Stimulated activated CD4-positive, alpha-beta T cell treated with anti-CD3 and anti-CD28 coated beads, Interleukin-12 subunit alpha, Interleukin-12 subunit beta, amount 100 ng/mL, for 4 hours (primary cell): ENCODE measurements at regions not wholly inside any gene's neighbourhood (a gene's known extent, or its start where the extent isn't known, plus 50 kb on each side); places are given as distances from the start of the nearest gene placed in this dataset.

Experiments used
- DNase-seq: peaks from one replicate; pipeline ENCODE4 v3.0.0-alpha.2; 2020

DNA sequence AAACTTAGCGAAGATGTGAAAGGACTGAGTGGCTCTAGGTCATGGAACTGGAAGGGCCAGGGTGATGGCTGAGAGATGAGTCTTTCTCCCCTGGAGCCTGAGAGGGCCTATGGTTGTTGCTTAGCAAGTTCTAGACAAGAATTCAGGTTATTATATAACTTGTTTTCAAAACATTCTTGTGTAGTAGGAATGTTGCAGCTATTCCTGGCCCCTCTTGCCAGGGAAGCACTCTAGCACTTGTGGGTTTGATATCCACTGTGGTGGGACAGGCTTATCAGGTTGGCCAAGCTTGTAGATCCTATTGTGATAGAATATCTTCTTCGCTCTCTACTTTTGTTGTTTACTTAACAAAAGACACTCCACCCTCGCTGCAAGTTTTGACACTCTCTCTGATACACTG lies 211.8 kb upstream of the CITED2 start:
- no peak for DNase-seq

DNA sequence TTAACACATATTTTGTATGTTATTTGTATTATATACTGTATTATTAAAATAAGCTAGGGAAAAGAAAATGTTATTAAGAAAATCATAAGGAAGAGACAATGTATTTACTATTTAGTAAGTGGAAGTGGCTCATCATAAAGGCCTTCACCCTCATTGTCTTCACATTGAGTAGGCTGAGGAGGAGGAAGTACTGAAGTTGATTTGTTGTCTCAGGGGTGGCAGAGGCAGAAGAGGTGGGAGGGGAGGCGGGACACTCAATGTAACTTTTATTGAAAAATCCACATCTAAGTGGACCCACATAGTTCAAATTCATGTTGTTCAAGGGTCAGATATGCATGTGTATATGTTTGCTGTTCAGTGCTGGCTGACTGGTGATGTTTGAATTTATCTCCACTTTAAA lies 210.2 kb upstream of the CITED2 start:
- DNase-seq: no peak

DNA sequence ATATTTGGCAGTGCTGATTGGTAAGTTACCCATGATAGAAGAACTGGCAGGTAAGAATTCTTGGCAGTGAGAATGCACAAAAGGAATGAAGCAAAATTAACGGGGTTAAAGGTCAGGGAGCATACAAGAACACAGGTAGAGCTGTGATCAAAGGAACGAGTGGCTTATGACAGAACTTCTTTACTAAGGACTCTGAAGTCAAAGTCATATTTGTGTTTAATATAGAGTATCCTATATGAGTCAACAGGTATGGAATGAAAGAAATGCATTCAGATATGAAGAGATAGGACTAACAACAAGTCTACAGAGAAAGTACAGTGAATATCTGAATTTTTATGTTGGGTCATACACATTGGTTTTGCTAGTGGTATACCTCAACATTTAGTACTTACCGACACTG lies 209.0 kb upstream of the CITED2 start:
- no peak for DNase-seq

DNA sequence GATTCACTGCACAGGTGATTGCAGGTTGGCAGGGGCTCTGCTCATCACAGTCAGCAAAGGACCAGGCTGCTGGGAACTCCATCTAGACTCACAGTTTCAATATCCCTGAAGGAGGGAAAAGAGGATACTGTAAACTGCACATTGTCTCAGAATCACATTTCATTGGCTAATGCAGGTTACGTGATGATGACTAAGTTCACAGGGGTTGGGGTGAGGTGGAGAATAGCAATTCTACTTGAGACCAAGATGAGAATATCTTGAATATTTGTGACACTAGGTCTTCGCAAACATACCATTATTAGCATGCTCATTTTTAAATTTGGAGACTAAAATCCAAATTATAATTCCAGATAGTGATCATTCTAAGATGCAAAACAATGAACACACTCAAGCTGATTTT lies 208.5 kb upstream of the CITED2 start:
- DNase-seq: no peak

DNA sequence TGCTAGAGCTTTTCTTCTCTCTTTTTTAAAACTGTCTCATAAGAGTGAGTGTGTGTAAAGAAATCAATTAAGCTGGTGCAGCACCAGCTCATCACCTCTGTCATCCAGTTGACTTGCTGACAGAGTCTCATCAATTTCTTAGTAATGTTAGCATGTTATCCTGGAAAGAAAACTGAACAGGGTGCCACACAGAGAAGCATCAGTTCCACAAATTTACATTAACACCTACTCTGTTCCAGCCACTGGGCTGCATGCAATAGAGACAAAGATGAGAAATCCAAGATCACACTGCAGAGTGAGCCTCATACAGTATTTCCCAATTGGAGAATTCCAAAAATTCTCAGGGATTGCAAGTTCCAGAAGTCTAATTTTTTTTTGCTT lies 207.0 kb upstream of the CITED2 start:
- DNase-seq: no peak

DNA sequence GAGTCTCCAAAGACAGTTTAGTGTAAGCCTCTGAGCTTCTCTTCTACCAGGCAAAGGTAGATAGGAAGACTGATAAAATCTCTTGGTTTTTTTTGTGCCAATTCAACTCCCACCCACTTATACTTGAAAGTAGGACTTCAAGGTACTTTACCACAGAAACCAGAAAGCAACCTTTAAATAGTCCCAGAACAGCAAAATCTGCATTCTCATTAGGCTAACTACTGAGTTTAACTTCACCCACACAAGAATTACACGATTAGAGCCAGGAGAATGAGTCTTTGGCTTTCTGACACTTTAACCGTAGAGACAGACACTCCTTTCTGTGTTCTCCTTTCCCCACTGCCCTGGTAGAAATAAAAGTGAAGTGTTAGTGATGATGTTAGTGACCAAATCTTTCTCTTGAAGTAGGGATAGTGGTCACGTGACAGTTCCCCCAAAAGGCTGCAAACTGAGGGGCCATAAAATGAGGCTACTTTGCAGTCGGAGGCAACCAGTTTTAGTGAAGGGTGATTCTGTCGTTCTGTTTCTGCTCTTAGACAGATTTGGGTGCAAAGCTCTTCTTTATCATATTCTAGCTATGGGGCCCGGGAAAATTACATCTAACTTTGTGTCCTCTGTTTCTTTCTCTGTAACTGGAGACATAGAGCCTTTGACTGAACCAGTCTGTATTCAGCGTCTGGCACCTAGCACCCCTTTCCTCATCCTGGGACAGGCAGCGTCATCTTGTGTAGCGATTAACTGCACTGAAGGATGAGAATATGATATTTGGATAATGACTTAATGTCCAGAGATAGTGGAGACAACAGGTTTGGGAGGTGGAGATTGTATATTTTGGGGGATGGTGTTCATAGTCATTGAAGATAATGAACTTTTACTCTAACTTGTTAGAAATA lies 206.4 kb upstream of the CITED2 start:
- DNase-seq: no peak

DNA sequence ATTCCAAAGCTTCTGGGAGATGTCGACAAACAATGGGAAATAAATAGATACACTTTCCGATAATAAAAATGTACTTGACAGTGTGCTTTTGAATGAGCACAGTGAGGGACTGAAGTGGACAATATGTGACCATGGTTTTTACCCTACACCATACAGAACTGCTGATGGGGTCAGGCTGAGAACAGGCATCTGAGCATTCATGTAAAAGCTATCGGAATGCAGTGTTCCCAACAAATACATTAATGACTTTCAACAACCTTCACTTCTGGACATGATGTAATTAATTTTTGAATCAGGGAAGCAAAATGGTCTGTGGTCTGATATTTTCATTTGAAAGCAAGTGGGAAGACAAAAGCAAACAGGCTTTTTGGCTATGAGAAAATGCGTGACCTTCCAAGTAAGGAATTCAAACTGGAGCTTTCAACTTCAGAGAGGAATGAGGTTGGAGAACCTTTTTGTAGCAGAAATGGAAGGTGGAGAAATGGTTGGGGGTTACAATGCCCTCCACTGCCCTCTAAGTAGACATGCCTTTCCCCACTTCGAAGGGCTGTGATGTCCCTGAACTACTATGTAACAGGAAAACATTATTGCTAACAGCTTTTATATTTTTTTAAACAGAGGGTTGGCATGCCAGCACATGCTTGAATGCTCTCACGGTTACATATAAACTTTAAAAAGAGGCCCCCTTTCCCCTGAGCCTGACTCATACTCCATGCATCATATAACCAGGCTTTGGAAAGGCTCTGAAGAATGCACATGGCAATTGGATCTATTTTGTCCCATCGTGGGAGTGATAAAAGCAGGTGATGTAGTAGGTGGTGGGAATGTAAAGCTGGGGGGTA lies 203.5 kb upstream of the CITED2 start:
- DNase-seq: no peak

DNA sequence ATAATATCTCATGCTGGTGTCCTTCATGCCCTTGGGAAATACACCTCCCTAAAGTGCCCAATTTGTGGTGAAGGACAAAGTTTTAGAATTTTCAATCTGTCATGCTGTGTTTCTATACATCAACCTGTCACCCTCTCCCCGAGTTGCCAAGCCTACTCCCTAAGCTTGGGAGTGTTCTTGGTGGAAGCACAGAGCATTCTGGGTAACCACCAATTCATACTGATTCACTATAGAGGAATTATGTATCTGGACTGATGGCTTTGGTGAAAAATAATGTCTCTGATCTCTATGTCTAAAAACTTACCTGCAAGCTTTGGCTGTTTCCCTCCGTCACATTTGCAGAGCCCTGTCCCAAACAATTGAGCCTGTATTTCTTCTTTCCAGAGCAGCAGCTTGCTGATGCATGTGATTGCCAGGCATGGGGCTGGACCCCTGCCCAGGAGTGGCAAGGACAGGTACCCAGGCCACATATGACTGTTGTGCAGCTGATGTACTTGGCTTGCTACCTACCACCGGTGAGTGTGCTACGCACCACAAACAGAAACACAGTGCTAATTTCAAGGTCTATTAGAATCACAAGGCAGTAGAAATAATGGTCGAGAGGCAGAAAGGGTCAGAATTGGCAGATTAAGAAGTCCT lies 202.8 kb upstream of the CITED2 start:
- no peak for DNase-seq

DNA sequence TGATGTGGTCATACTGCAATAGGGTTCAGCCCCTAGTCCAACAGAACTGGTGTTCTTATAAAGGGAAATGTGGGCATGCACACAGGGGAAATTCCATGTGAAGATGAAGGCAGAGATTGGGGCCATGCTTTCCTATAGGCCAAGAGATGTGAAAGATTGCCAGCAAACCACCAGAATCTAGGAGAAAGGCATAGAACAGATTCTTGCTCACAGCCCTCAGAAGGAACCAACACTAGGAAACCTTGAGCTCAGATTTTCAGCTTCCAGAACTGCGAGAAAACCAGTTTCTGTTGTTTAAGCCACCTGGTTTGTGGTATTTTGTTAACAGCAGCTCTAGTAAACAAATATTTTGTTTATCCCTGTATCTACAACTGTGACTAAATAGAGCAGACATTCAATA lies 197.6 kb upstream of the CITED2 start:
- no peak for DNase-seq

DNA sequence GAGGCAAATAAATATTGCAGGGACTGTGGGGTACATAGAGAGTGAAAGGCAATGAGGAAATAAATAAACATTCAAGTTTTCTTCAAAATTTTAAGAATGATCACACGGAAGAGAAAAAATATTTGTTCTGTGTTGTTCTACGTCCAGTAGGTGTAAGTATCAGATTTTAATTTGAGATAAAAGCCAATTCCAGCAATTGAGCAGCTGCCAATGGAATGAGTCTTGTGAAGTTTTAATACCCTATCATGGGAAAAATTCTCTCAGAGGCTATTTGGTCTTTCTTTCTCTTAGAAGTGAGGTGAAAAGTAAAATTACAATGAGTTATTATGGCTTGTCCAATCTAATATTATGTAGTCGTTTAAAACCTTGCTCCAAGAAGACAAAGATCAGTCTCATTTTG lies 195.7 kb upstream of the CITED2 start:
- DNase-seq: no peak

DNA sequence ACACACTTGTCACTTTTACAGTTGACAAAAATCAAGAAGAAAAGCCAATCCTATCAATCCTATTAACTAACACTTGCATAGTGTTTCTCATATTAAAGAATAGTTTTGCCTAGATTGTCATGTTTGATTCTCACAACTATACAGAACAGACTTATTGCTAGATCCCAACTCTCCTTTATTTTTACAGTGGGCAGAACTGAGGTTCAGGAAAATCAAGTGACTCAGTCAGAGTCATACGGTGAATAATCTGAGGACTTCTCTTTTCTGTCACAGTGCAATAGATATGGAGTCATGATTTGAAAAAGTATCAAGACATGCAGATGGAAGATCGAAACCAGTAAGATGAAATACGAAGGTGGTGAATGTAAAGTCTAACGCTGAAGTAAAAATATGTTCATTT lies 195.1 kb upstream of the CITED2 start:
- DNase-seq: no peak

DNA sequence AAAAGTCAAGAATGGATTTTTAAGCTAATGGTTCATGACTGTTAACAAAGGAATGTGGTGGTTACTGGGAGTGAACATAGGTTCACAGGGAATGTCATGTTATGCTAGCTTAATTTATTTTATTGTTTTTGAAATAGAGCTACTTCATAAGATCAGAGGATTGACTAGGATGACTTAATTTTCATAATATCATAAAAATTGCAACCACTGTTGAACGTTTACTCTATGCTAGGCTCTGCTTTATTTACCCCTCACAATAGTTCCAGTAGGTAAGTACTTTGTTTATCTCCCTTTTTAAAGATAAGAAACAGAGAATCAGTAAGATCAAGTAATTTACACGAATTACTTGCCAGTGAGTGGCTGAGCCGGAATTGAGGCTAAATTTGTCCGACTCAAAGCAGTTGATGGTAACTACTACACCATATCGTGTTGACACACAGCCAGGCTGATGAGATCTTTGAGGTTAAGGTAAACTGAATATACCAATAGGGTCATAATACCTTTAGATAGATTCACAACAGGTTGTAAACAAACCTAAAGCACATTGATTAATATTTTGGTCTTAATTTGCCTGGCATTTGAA lies 194.6 kb upstream of the CITED2 start:
- DNase-seq: no peak

DNA sequence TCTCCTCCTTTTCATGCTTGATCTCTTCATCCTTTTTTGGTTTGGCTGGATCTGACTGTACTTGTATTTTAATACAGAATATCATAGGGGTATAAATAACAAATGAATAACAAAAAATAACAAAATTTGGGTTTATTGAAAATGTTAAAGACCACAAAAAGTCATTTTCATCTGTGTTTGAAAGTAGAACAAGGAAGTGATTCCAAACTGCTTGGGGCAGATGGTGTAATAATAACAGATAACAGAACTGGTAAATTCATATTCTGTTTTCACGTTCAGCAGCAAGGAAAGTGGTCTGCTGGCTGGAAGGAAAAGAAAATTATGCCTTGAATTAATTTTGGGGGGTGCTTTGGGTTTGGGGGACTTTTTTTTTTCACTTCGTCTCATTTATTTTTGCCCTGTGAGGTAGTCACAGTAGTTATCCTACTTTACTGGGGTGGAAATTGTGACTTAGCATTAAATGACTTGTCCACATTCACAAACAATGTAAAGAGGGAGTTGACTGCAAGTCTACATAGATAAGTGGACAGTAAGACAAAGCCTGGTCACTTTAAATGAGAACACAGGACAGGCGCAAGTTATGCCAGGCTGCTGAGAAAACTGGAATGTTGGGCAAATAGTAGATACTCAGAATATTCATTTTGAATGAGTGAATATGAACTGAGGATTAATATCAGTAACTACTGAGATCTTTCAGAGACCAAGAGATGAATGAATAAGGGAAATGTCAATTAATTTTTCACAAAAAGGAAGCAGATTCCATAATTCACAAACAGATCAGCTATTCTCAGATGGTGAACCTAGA lies 193.9 kb upstream of the CITED2 start:
- DNase-seq: no peak

DNA sequence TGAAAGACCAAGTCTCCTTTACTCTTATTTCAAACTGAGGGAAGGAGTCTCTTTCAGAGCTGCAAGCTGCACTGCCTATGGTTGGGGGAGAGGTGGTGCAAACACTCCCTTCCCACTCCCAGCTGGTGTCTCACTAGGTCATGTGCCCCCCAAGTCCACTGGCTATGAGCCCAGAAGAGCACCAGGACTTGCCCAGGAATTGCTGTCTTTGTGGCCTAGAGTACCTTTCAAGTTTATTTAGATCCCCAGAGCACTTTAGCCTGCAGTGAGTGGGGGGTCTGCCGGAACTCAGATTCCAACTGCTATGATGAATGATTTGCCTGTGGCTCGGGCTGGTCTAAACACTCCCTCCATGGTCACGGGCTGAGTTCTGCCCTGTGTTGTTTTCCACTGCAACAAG lies 192.6 kb upstream of the CITED2 start:
- DNase-seq: no peak

DNA sequence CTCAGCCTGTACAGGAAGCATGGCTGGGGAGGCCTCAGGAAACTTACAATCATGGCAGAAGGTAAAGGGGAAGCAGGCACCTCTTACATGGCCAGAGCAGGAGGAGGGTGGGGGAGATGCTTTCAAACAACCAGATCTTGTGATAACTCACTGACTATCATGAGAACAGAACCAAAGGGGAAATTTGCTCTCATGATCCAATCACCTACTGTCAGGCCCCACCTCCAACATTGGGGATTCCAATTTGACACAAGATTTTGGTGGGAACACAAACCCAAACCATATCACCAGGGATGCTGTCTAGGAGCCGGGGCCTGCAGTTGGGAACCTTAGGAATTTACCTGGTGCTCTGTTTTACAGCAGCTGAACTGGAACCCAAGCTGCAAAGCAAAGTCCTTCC lies 191.1 kb upstream of the CITED2 start:
- no peak for DNase-seq

DNA sequence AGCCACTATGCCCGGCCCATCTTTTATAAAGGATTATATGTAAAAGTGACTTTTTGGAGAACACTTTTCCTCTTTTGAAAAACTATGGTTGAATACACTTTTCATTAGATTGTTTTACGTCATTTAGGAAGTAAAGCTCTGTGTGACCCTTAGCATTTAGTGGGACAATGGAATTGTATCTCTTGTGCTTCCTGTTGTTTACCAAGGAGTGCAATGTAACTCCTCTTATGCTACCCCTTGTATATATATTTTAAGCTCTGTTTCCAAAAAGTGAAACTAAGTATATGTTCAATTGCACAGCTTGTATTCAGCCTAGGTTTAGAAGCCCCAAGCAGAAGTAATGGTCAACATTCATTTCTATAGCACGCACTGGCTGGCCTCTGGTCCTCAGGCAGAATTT lies 183.1 kb upstream of the CITED2 start:
- no peak for DNase-seq

DNA sequence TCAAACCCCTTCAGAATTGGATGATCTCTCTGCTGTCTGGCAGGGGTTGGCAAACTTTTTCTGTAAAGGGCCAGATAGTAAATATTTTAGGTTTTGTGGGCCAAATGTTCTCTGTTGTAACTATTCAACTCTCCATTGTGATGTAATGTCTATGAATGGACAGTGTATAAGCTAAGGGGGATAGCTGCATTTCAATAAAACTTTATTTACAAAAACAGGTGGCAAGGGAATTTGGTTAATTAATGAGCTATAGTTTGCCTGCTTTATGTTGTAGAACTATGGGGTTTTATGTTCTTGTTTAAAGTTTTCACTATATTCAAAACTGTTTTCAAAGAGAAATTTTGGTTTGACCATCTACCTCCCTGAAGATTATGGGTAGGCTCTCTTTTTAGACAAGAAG lies 182.1 kb upstream of the CITED2 start:
- DNase-seq: no peak

DNA sequence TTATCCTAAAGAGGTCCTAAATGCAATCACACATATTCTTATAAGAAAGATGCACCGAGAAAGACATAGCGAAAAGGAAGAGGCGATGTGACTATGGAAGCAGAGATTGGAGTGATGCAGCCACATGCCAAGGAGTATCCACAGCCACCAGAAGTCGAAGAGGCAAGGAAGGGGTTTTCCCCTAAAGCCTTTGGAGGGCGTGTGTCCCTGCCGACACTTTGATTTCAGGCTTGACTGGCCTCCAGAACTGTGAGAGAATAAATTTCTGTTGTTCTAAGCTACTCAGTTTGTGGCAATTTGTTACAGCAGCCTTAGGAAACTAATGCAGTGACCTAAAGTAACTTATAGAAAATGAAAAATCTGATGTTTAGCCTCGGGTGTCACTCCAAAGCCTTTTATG lies 179.5 kb upstream of the CITED2 start:
- no peak for DNase-seq

DNA sequence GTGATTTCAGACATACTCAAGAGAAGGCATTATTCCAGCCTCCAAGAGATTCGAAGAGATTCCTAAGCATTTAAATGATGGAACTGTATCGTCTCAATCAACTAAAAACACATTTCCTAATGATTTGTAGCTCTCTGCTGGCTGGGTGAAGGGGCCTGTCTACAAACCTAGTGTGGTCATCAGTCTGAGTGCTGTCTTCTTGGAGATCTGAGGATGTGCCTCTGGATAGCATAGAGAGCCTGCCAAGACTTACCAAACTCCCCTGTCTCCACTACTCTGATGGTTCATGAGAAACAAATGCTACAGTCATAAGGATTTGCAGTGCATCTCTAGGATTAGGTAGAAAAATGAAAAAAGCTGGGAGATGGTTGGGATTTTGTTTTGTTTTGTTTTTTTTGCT lies 176.9 kb upstream of the CITED2 start:
- no peak for DNase-seq

DNA sequence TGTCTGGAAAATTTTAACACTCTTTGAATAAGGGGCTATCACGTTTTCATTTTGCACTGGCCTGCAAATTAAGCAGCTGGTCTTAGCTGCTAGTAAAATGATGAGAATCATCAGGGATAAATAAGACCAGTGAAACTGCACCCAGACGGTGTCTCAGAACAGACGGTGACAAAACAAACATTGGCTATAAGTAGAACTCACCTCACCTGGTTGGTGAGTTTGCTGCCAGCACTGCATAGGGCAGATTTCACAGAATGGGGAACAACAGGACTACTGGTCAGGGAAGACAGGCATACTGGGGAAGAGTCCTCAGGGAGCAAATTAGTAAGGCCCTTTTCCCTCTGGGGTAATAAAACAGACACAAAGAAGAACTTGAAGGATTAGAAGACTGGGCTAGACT lies 175.9 kb upstream of the CITED2 start:
- DNase-seq: no peak

DNA sequence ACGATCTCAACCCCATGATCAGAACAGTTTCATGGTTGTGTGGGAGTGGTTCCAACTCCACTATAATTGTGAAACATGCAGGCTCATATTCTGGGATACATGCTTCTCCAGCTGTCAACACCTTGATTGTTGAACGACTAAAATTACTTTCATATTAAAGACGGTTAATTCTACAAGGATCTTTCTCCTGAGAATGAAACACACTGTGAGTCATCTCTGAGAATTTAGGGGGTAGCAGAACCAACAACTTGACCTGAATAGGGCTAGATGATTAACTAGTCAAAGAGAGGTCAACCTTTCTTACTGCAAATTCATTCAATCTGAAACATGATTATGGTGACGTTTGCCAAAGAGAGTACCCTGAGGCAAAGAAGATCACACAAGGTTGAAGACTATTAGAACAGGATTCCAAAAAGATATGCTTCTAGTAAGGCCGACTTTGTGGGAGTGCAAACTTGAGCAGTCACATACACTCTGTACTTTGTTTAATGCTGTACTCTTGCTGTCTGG lies 175.2 kb upstream of the CITED2 start:
- no peak for DNase-seq

DNA sequence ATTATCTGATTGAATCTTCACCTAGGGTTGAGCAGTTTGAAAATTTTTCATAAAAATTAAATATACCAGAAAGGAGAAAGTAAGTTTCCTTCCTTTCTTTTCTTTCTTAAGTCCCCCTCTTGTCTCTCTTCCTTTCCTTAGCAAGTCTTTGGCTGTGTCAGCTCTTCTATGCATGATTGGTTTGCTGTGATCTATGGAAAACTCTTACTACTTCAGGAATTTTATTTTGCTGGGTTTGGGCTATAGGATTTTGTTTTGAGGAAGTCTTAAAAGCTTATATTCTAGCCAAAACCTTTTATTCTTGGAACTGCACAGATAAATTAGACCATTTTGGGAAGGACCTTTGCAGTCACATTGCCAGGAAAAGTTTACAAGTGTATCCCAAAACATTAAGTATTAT lies 173.4 kb upstream of the CITED2 start:
- no peak for DNase-seq
